Type B pancreatic cell (in vitro differentiated cells): ENCODE measurements at regions not wholly inside any gene's neighbourhood (a gene's known extent, or its start where the extent isn't known, plus 50 kb on each side); places are given as distances from the start of the nearest gene placed in this dataset.

Source experiments
- DNase-seq: peaks from one replicate; pipeline ENCODE4 v3.0.0; 2021; ENCODE audit warnings: mixed read lengths; ENCODE audit not compliant: unreplicated experiment; ENCODE audit errors: extremely low spot score
- H3K27ac Mint-ChIP-seq: 2 replicates; pipeline ENCODE4 v1.8.0; 2021; ENCODE audit warnings: mild to moderate bottlenecking, mixed read lengths
- H3K27me3 Mint-ChIP-seq: 2 replicates; pipeline ENCODE4 v1.8.0; 2021; ENCODE audit warnings: mixed read lengths
- H3K36me3 Mint-ChIP-seq: 2 replicates; pipeline ENCODE4 v1.8.0; 2021; ENCODE audit warnings: mixed read lengths
- H3K4me1 Mint-ChIP-seq: one replicate; pipeline ENCODE4 v1.8.0; 2021; ENCODE audit warnings: mixed read lengths; ENCODE audit not compliant: unreplicated experiment
- H3K4me3 Mint-ChIP-seq: 2 replicates; pipeline ENCODE4 v1.8.0; 2021; ENCODE audit warnings: mild to moderate bottlenecking, mixed read lengths
- H3K9me3 Mint-ChIP-seq: 2 replicates; pipeline ENCODE4 v1.8.0; 2021; ENCODE audit warnings: mixed read lengths
- CTCF ChIP-seq: fragments of 200-600 bp; sonication (generic); conservative IDR thresholded peaks from 2 replicates; pipeline ENCODE4 v1.5.0; 2021; ENCODE audit warnings: antibody characterized with exemption, mild to moderate bottlenecking

- TF ChIP-seq CTCF = no peak
- DNase-seq = no peak
- H3K27me3 Mint-ChIP-seq = no peaks in the 10 kb centered on the region
- H3K4me1 Mint-ChIP-seq = no peaks in the 10 kb centered on the region
- H3K9me3 Mint-ChIP-seq = no peaks in the 10 kb centered on the region
- H3K27ac Mint-ChIP-seq = no peak overlapping the region
- no peaks in the 10 kb centered on the region for H3K36me3 Mint-ChIP-seq
- H3K4me3 Mint-ChIP-seq = no peak overlapping the region
These were observed 461.8 kb downstream of the RAP2B start for GRCh38 chr3:153623834-153624233.

GRCh38 chr3:153624310-153625030, 462.4 kb downstream of the RAP2B start:
- H3K27me3 Mint-ChIP-seq = no peaks in the 10 kb centered on the region
- no peak for DNase-seq
- H3K4me3 Mint-ChIP-seq = no peak overlapping the region
- H3K27ac Mint-ChIP-seq = no peak overlapping the region
- no peaks in the 10 kb centered on the region for H3K4me1 Mint-ChIP-seq
- no peaks in the 10 kb centered on the region for H3K36me3 Mint-ChIP-seq
- no peak for TF ChIP-seq CTCF
- H3K9me3 Mint-ChIP-seq = no peaks in the 10 kb centered on the region

- no peak for DNase-seq
- Mint-ChIP-seq H3K27me3 (no peaks in the 10 kb centered on the region), H3K9me3 (no peaks in the 10 kb centered on the region), H3K36me3 (no peaks in the 10 kb centered on the region), H3K4me1 (no peaks in the 10 kb centered on the region), H3K27ac (no peak overlapping the region), H3K4me3 (no peak overlapping the region)
- TF ChIP-seq CTCF = no peak
These were observed 463.5 kb downstream of the RAP2B start for GRCh38 chr3:153625506-153625905.

- Mint-ChIP-seq H3K4me1 (no peaks in the 10 kb centered on the region), H3K27me3 (no peaks in the 10 kb centered on the region), H3K9me3 (no peaks in the 10 kb centered on the region), H3K36me3 (no peaks in the 10 kb centered on the region), H3K4me3 (no peak overlapping the region), H3K27ac (no peak overlapping the region)
- no peak for TF ChIP-seq CTCF
- no peak for DNase-seq
These were observed 464.1 kb downstream of the RAP2B start for GRCh38 chr3:153626158-153626557.

GRCh38 chr3:153628591-153628990, 466.6 kb downstream of the RAP2B start:
- no peaks in the 10 kb centered on the region for H3K4me1 Mint-ChIP-seq

More at GRCh38 chr3:153628591-153628990, 466.6 kb downstream of the RAP2B start:
- no peak overlapping the region for H3K27ac Mint-ChIP-seq
- no peak for TF ChIP-seq CTCF
- no peaks in the 10 kb centered on the region for H3K36me3 Mint-ChIP-seq
- H3K4me3 Mint-ChIP-seq = no peak overlapping the region
- H3K9me3 Mint-ChIP-seq = no peaks in the 10 kb centered on the region
- no peak for DNase-seq
- no peaks in the 10 kb centered on the region for H3K27me3 Mint-ChIP-seq
